ENCODE measurements at regions not wholly inside any gene's neighbourhood (a gene's known extent, or its start where the extent isn't known, plus 50 kb on each side); places are given as distances from the start of the nearest gene placed in this dataset.

DNA sequence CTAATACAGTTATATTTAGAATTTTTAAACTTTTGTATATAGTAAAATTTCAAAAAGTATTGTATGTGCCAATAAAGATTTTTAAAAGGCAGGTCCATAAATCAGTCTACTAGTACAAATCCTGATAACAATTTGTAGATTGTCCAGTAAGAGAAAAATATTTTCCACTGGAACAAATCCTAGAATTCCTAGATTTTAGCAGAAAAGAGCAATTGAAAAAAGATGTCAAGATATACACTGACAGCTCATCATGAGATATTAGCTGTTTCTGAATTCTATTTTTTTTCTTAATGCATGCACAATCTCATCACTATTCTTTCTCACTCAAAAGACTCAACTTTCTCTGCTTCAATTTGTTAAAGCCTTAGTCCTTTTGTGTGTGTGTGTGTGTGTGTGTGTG, 289.2 kb upstream of the MAD2L1 start:
- Histone ChIP-seq H3K4me1 (replicated peaks; ENCODE audit: insufficient read depth) (no peaks in the 10 kb centered on the region), H3K9me2 (ENCODE audit: insufficient read depth) (no peaks in the 10 kb centered on the region), H3K4me2 (no peak overlapping the region), H3K27me3 (ENCODE audit: insufficient read depth, low read depth) (no peaks in the 10 kb centered on the region), H3K9me3 (ENCODE audit: insufficient read depth, low read depth) (no peaks in the 10 kb centered on the region), H2AFZ (no peak overlapping the region), H3F3A (ENCODE audit: insufficient read depth, low read depth) (no peaks in the 10 kb centered on the region), H3K79me2 (ENCODE audit: low read depth) (no peaks in the 10 kb centered on the region), H4K20me1 (ENCODE audit: insufficient read depth) (no peaks in the 10 kb centered on the region), H3K36me3 (ENCODE audit: low read depth) (no peaks in the 10 kb centered on the region), H3K27ac (no peak overlapping the region), H3K4me3 (no peak overlapping the region)
- TF ChIP-seq, protein P1, sequence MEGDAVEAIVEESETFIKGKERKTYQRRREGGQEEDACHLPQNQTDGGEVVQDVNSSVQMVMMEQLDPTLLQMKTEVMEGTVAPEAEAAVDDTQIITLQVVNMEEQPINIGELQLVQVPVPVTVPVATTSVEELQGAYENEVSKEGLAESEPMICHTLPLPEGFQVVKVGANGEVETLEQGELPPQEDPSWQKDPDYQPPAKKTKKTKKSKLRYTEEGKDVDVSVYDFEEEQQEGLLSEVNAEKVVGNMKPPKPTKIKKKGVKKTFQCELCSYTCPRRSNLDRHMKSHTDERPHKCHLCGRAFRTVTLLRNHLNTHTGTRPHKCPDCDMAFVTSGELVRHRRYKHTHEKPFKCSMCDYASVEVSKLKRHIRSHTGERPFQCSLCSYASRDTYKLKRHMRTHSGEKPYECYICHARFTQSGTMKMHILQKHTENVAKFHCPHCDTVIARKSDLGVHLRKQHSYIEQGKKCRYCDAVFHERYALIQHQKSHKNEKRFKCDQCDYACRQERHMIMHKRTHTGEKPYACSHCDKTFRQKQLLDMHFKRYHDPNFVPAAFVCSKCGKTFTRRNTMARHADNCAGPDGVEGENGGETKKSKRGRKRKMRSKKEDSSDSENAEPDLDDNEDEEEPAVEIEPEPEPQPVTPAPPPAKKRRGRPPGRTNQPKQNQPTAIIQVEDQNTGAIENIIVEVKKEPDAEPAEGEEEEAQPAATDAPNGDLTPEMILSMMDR (conservative IDR thresholded peaks at IDR 0.05), result no peak
- no peak for TF ChIP-seq EZH2 (IDR thresholded peaks at IDR 0.05; ENCODE audit: low read depth)
- no peak for DNase-seq
- POLR2A ChIA-PET (ENCODE audit: unreplicated experiment), result no interaction called here
- no TSS peak for BruUV-seq (replicated peaks)
- CTCF ChIA-PET, result no interaction called here
- intact Hi-C loops (cut with micrococcal nuclease; ENCODE audit: unreplicated experiment), result no loop called here

GRCh38 chr4:120354381-120354780, 287.7 kb upstream of the MAD2L1 start:
- Histone ChIP-seq H3K36me3 (ENCODE audit: low read depth) (no peaks in the 10 kb centered on the region), H2AFZ (no peak overlapping the region), H3F3A (ENCODE audit: insufficient read depth, low read depth) (no peaks in the 10 kb centered on the region), H3K79me2 (ENCODE audit: low read depth) (no peaks in the 10 kb centered on the region), H3K9me2 (ENCODE audit: insufficient read depth) (no peaks in the 10 kb centered on the region), H3K27ac (no peak overlapping the region), H3K4me2 (no peak overlapping the region), H3K27me3 (ENCODE audit: insufficient read depth, low read depth) (no peaks in the 10 kb centered on the region), H3K4me1 (replicated peaks; ENCODE audit: insufficient read depth) (no peaks in the 10 kb centered on the region), H3K9me3 (ENCODE audit: insufficient read depth, low read depth) (no peaks in the 10 kb centered on the region), H4K20me1 (ENCODE audit: insufficient read depth) (no peaks in the 10 kb centered on the region), H3K4me3 (no peak overlapping the region)
- TF ChIP-seq EZH2 (IDR thresholded peaks at IDR 0.05; ENCODE audit: low read depth), result no peak
- TF ChIP-seq, protein P1 (conservative IDR thresholded peaks at IDR 0.05), result no peak
- no peak for DNase-seq
- intact Hi-C loops (cut with micrococcal nuclease; ENCODE audit: unreplicated experiment), result no loop called here
- ChIA-PET CTCF (no interaction called here), POLR2A (ENCODE audit: unreplicated experiment) (no interaction called here)
- no TSS peak for BruUV-seq (replicated peaks)

DNA sequence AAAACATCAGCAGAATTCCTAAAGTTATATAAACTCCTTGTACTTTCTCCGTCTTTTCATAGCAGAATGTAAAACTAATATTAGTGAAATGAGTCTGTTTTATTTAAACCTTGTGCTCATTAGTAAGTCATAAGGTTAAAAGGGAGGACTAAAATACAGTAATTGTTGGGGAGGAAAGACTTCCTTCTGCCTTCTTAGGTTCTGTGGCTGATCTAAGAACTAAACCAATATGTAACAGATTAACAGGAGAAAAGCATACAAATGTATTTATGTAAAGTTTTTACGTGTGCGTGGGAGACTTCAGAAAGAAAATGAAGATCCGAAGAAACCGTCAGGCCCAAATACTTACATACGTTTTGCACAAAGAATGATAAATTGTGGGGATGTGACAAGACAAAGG, 286.6 kb upstream of the MAD2L1 start:
- Histone ChIP-seq H3K4me2 (no peak overlapping the region), H3K36me3 (ENCODE audit: low read depth) (no peaks in the 10 kb centered on the region), H2AFZ (no peak overlapping the region), H3F3A (ENCODE audit: insufficient read depth, low read depth) (no peaks in the 10 kb centered on the region), H3K27ac (no peak overlapping the region), H3K27me3 (ENCODE audit: insufficient read depth, low read depth) (no peaks in the 10 kb centered on the region), H3K9me3 (ENCODE audit: insufficient read depth, low read depth) (no peaks in the 10 kb centered on the region), H3K9me2 (ENCODE audit: insufficient read depth) (no peaks in the 10 kb centered on the region), H4K20me1 (ENCODE audit: insufficient read depth) (no peaks in the 10 kb centered on the region; the same call in 1 of the 2 replicates), H3K4me3 (no peak overlapping the region), H3K4me1 (replicated peaks; ENCODE audit: insufficient read depth) (no peaks in the 10 kb centered on the region), H3K79me2 (ENCODE audit: low read depth) (no peaks in the 10 kb centered on the region)
- no TSS peak for BruUV-seq (replicated peaks)
- intact Hi-C loops (cut with micrococcal nuclease; ENCODE audit: unreplicated experiment), result no loop called here
- no peak for TF ChIP-seq EZH2 (IDR thresholded peaks at IDR 0.05; ENCODE audit: low read depth)
- TF ChIP-seq, protein P1 (conservative IDR thresholded peaks at IDR 0.05), result no peak
- ChIA-PET CTCF (no interaction called here), POLR2A (ENCODE audit: unreplicated experiment) (no interaction called here)
- DNase-seq, result no peak
